ENCODE measurements at regions not wholly inside any gene's neighbourhood (a gene's known extent, or its start where the extent isn't known, plus 50 kb on each side); places are given as distances from the start of the nearest gene placed in this dataset.

DNA sequence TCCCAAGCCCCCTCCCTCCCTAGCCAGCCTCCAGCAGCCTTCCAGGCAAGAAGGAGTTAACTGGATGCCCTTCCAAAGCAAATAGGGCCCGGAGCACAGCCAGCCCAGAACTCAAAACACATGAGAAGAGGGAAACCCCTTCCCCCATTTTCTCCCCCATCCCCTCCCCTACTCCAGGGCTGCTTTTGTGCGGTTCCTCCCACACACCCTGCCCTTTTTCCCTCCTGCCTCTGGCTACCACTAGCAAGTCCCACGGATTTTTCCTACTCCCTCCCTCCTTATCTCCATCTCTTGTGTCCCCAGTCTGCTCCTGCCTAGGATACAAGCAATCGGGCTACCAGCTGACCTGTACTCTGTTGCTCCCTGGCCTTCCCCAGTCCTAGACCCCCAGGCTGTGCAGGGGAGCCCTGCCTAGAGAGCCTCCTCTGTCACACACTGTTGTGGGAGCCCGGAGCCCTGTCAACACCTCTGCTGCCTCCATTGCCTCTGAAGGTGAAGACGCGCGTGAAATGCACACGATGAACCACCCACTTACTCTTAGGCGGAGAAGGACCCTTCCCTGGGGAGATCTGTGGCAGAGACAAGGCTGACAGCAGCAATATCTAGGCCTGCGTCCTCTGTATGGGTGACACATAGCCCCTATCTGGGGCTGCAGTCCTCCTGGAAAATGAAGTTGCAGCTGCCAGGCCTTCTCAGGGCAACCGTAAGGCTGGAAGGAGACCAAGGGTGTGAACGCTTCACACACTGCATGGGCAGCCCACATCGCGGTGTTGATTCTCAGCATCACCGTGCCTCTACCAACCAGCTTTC is 282.8 kb downstream of the MN1 start:
- H3K27me3 ChIP-seq = no peaks in the 10 kb centered on the region
- H3K4me1 ChIP-seq = peaks cover 0 to 38% (median 16%) of the 10 kb centered on the region in 4 donors
- H3K36me3 ChIP-seq = no peaks in the 10 kb centered on the region
- no peaks in the 10 kb centered on the region for H3K9me3 ChIP-seq
- DNase-seq = no peak
- peak overlapping the region in 1 of 2 donors; percentile 10 for H3K27ac ChIP-seq
- no peak for TF ChIP-seq CTCF (IDR thresholded peaks at IDR 0.05)
- no peak overlapping the region for H3K4me3 ChIP-seq
- intact Hi-C loops (cut with DNase I; ENCODE audit: low total_unique reads) = loop anchor here (10.0 kb wide), 1 partner anchor 286 kb away; the partner anchor contains the start of gene MN1

DNA sequence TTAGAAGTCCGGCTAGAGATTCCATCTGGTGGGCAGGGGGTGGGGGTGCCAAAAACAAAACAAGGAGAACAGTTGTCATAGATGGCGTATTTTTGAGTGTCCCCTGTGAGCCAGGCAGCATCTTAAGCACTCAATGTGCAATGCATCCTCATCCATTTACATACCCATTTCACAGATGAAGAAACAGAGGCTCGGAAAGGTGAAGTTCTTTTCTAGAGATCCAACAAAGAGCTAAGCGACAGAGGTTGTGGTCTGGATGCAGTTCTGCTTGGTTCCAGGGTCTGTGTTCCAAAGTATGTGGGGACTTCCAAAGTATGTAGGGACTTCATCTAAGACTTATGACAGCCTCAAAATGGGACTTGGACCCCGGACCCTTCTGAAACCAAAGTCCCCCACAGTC is 277.8 kb downstream of the MN1 start:
- DNase-seq = no peak
- Histone ChIP-seq H3K27ac (no peak overlapping the region), H3K4me1 (peaks cover 0 to 8% (median 4%) of the 10 kb centered on the region in 4 donors), H3K36me3 (no peaks in the 10 kb centered on the region), H3K9me3 (no peaks in the 10 kb centered on the region), H3K27me3 (no peaks in the 10 kb centered on the region), H3K4me3 (no peak overlapping the region)
- intact Hi-C loops (cut with DNase I; ENCODE audit: low total_unique reads) = no loop called here
- no peak for TF ChIP-seq CTCF (IDR thresholded peaks at IDR 0.05)

- DNase-seq = no peak
- TF ChIP-seq CTCF (IDR thresholded peaks at IDR 0.05) = no peak
- Histone ChIP-seq H3K36me3 (no peaks in the 10 kb centered on the region), H3K9me3 (no peaks in the 10 kb centered on the region), H3K27ac (no peak overlapping the region), H3K4me1 (no peaks in the 10 kb centered on the region), H3K4me3 (no peak overlapping the region), H3K27me3 (no peaks in the 10 kb centered on the region)
- intact Hi-C loops (cut with DNase I; ENCODE audit: low total_unique reads) = no loop called here
These were observed 275.8 kb downstream of the MN1 start for GRCh38 chr22:27525711-27526110.

DNA sequence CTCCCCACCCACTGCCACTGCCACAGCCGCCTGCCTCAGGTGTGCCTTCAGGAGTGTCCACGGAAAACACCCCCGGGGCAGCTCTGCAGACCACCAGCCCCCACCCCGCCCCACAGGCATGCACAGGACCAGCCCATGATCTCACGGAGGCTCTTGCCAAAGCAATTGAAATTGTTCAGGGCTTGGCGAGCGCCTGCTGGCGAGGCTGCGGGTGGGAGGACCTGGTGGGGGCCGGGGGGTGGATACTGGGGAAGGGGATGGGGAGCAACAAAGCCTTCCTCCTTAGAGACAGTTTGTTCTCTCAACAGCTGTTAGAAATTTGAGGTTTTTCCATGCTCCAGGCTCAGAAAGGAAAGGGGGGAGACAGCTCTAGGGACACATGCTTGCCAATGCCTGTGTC is 274.7 kb downstream of the MN1 start:
- Histone ChIP-seq H3K4me1 (peaks cover 0 to 7% (median 2%) of the 10 kb centered on the region in 4 donors), H3K27me3 (no peaks in the 10 kb centered on the region), H3K9me3 (no peaks in the 10 kb centered on the region), H3K27ac (no peak overlapping the region), H3K36me3 (no peaks in the 10 kb centered on the region), H3K4me3 (no peak overlapping the region)
- TF ChIP-seq CTCF (IDR thresholded peaks at IDR 0.05) = no peak
- intact Hi-C loops (cut with DNase I; ENCODE audit: low total_unique reads) = no loop called here
- no peak for DNase-seq

- Histone ChIP-seq H3K27ac (peak overlapping the region in 1 of 2 donors; percentile 43), H3K9me3 (no peaks in the 10 kb centered on the region), H3K27me3 (no peaks in the 10 kb centered on the region), H3K4me3 (no peak overlapping the region), H3K36me3 (no peaks in the 10 kb centered on the region), H3K4me1 (peaks cover 0 to 12% (median 4%) of the 10 kb centered on the region in 4 donors)
- DNase-seq = no peak
- intact Hi-C loops (cut with DNase I; ENCODE audit: low total_unique reads) = no loop called here
- TF ChIP-seq CTCF (IDR thresholded peaks at IDR 0.05) = no peak
These were observed 269.6 kb downstream of the MN1 start for GRCh38 chr22:27531782-27532530.

Measured in tibial artery (tissue), 4 donors.